Panc1 (cell line): ENCODE measurements at regions not wholly inside any gene's neighbourhood (a gene's known extent, or its start where the extent isn't known, plus 50 kb on each side); places are given as distances from the start of the nearest gene placed in this dataset.

Experiments
- CTCF ChIP-seq: fragments of 450-650 bp; IDR thresholded peaks from 2 replicates; pipeline ENCODE4 v1.5.1; 2017; ENCODE audit warnings: mild to moderate bottlenecking
- POLR2AphosphoS5 ChIP-seq: IDR thresholded peaks from 2 replicates; pipeline ENCODE4 v1.6.1; 2012; ENCODE audit warnings: mild to moderate bottlenecking, low read depth, low read length, moderate library complexity
- TCF7L2 ChIP-seq: IDR thresholded peaks from 2 replicates; pipeline ENCODE4 v1.6.1; 2011; ENCODE audit warnings: mild to moderate bottlenecking, low read depth, low read length, inconsistent platforms

GRCh38 chr9:4420351-4420750 is 69.9 kb upstream of the SLC1A1 start:
- TF ChIP-seq CTCF (no peak), POLR2AphosphoS5 (no peak), TCF7L2 (no peak)
